Right lobe of liver (tissue), 4 donors: ENCODE measurements at regions not wholly inside any gene's neighbourhood (a gene's known extent, or its start where the extent isn't known, plus 50 kb on each side); places are given as distances from the start of the nearest gene placed in this dataset.

ENCODE experiments used
- POLR2A ChIP-seq: fragments of 450-650 bp; IDR thresholded peaks from one replicate; pipeline ENCODE4 v1.6.1; 2017; ENCODE audit warnings: antibody characterized with exemption, mild to moderate bottlenecking
- TF ChIP-seq, protein P1 (sequence below), 4 donors: fragments of 200-600 bp in 3 of 4; fragments of 450-650 bp in 1 of 4; IDR thresholded peaks; one replicate each; pipeline versions ENCODE4 v1.5.1 to v1.8.0; 2016 to 2022; ENCODE audit warnings: antibody characterized with exemption in 4 of 4, mild to moderate bottlenecking in 2 of 4
- donor health status: DM: no; HTN: no; CAD: no.
- donor health status: DM: no; HTN: no; CAD: no.
- donor health status: DM: no; HTN: yes; CAD: no.

DNA sequence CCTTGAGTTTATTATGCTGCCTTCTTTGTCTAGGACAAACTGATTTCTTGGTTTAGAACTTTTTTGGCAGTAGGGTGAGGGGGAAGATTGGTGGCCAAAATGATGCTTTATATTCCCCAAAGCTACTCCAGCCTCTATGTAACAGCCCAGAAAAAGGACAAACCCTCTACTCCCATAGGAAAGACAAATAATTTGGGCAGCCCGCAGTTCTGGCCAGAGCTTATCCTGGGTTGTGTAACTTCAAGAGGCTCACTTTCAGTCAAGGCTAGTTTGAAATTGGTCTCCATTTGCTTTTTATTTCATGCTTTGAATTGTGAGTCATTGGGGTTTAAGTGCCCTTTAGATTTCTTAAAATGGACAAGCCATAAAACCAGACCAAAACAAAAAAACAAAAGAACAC, 142.3 kb downstream of the OLFM4 start:
- TF ChIP-seq, protein P1, sequence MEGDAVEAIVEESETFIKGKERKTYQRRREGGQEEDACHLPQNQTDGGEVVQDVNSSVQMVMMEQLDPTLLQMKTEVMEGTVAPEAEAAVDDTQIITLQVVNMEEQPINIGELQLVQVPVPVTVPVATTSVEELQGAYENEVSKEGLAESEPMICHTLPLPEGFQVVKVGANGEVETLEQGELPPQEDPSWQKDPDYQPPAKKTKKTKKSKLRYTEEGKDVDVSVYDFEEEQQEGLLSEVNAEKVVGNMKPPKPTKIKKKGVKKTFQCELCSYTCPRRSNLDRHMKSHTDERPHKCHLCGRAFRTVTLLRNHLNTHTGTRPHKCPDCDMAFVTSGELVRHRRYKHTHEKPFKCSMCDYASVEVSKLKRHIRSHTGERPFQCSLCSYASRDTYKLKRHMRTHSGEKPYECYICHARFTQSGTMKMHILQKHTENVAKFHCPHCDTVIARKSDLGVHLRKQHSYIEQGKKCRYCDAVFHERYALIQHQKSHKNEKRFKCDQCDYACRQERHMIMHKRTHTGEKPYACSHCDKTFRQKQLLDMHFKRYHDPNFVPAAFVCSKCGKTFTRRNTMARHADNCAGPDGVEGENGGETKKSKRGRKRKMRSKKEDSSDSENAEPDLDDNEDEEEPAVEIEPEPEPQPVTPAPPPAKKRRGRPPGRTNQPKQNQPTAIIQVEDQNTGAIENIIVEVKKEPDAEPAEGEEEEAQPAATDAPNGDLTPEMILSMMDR (IDR thresholded peaks at IDR 0.05): no peak
- TF ChIP-seq POLR2A: no peak
